ENCODE measurements at regions not wholly inside any gene's neighbourhood (a gene's known extent, or its start where the extent isn't known, plus 50 kb on each side); places are given as distances from the start of the nearest gene placed in this dataset.

GRCh38 chr9:16031971-16032370 lies 479.1 kb downstream of the CCDC171 start:
- TF ChIP-seq CTCF (IDR thresholded peaks at IDR 0.05; ENCODE audit: low read length) (no peak), EZH2 (IDR thresholded peaks at IDR 0.05; ENCODE audit: borderline replicate concordance, low read length) (no peak)

All from OCI-LY1 (cell line).